HUDEP-2 (cell line): ENCODE measurements at regions not wholly inside any gene's neighbourhood (a gene's known extent, or its start where the extent isn't known, plus 50 kb on each side); places are given as distances from the start of the nearest gene placed in this dataset.
A peak's percentile ranks its signal among the peaks of the same experiment; 100 is the strongest.

Experiments
- DNase-seq, 76 experiments: peaks; one replicate each; lab custom pipeline; 2025; ENCODE audit not compliant: unreplicated experiment in 76 of 76; lab: John Stamatoyannopoulos, UW

DNA sequence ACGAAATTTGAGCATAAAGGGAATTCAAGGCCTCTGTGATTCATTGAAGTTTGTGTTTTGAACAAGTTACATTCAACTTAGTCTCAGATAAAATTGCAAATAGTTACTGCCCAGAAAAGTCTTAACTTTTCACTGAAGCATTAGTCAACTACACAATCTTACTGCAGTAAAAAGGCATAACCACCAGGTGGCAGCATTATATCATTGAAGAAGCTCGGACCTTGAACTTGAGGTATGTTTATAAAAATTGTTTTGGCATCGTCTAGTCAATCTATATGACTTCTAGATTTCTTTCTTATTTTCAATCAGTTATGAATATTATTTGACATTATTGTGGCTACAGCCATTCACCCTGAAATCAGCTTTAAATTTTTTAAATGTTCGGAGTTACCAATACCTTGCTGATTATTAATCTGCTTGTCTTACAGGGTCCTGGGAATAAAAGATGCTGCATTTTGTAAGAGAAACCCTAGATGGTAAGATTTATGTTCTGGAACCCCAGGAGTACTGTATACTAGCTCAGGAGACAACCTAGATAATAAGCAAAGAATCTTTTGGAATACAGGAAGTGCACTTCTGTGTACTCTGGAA is 83.9 kb upstream of the GRAMD2B start:
- peak in 29 of 76 experiments; percentile 1 to 59 (median 18) for DNase-seq

DNA sequence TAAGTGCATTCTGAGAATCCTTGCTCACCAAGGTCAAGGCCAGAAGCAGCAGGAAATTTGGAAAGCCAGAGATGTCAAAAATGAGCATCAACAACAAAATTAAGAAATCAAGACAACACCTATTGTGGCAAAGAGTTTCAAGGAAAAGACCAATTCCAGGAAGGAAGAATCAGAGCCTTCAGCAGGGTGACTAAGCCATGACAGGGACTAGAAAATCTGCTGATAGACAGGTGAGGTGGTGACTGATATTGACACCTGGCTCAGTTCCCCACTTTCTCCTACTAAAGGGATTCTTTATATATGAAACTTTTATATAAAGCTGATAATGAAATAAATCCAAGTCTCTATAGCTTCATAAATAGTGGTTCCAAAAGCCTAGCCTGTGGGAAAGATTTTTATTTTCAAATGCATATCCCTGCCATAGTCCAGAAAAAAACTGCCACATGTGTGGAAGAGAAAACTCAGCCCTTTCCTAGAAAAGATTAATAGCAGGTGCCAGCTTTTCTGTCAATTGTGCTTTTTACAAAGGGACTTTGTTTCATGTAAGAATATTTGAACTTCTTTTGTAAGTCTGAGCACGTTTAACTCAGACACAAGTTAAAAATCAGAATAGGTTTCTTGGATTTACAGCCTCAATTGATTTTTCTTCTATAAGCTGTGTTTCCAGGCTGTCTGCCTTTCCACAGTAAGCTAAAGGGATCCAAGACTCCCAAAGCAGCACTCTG is 81.1 kb upstream of the GRAMD2B start:
- DNase-seq = no peak

GRCh38 chr5:126348855-126349635 is 74.2 kb upstream of the GRAMD2B start:
- no peak for DNase-seq

- no peak for DNase-seq
Observed at GRCh38 chr5:126351153-126351552, 72.1 kb upstream of the GRAMD2B start.

- peak in 7 of 76 experiments; percentile 3 to 24 (median 13) for DNase-seq
Observed at GRCh38 chr5:126354012-126354857, 69.0 kb upstream of the GRAMD2B start.

DNA sequence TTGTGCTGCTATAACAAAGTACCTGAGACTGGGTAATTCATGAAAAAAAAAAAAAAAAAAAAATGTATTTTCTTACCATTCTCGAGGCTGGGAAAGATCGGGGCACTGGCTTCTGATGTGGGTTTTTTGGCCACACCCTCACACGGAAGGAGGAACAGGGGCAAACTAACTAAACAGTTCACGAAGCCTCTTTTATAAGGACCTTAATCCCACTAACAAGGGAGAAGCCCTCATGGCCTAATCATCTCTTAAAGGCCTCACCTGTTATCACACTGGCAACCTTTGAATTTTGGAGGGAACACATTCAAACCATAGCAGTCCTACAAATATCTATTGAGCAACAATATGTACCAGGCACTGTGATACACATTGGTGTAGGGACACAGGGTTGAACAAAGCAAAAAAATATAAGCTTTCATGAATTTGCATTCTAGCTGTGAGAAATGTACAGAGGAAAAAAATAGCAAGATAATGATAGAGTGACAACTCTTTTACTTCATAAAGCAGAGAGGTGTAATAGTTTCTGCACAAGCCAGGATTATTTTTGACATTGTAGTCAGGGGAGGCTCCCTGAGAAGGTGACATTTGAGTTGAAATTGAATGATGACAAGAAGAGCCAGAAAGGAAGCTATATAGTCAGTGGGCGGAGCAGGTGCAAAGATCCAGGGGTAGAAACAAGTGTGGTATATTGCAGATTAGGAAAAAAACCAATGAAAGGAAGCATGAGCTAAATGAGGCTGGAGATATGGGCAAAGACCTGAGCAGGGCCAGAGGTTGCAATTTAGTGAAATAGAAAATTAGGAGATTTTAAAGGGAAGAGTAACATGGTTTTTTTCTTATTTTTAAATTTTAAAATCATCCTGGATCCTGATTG is 68.1 kb upstream of the GRAMD2B start:
- DNase-seq = no peak

GRCh38 chr5:126355940-126356339 is 67.3 kb upstream of the GRAMD2B start:
- no peak for DNase-seq

DNA sequence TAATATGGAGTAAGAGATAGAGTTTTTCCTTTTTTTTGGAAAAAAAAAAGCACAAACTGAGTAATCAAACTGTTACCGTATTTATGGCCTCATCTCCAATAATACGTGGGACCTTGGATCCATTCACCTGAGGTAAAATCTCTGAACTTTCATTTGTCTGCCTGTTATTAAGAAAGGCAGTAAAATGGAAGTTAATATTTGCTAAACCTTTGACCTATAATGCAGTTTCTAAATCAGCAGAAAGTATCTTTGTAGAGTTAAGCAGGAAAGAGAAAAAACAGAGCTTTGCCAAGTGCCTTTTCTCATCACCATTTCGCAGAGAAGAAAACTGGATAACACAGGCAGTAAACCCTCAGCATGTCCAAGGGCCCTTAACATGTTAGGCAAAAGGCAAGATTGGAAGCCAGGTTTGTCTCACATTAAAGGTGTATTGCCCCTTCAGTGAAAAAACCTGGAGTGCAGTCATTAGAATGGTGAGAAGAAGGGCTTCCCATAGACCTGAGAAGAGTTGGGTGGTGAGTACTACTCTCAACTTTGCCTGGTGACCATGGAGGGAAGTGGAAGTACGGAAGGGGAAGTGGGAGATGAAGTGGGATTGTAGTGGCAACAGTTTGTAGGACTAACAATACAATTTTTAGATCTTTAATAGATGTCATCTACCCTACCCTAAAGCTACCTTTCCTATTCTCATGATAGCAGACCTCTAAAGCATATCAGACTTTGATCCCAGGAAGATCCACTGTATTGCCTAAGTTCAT is 65.4 kb upstream of the GRAMD2B start:
- DNase-seq = no peak

DNA sequence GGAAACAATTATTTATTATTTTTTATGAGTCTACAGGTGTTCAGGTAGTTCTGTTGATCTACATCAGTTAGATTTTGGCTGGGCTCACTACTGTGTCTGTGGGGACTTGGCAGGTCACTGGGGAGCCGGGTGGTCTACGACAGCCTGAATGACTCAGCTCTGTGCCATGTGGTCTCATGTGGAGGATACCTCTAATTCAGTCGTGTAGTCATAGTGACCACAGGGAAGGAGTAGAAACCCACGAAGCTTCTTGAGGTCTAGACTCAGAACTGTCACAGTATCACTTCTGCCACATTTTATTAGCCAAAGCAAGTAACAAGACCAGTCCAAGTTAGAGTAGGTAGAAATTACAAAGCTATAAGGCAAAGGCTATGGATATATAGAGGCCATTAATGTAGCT is 64.7 kb upstream of the GRAMD2B start:
- DNase-seq = no peak

- DNase-seq = no peak
Observed at GRCh38 chr5:126359884-126360283, 63.3 kb upstream of the GRAMD2B start.

DNA sequence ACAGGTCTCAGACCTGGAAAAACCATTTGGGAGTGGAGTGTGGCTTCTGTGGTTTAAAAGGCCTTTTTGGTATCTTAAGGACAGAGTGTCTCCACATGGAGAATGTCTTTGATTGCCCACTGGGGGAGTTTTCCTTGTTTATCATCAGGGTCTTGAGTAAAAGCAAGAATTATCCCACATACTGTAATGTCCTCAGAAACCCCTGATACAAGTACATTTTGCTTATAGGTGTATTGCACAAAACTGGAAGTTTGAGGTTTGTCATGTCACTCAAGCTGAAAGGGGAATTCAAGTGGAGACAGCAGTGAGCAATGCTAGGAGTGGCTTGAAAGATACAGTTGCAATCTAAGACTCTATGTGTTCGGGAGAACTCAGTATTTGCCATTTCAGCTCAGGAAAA is 62.7 kb upstream of the GRAMD2B start:
- no peak for DNase-seq

GRCh38 chr5:126363658-126364057 is 59.6 kb upstream of the GRAMD2B start:
- DNase-seq = no peak

DNA sequence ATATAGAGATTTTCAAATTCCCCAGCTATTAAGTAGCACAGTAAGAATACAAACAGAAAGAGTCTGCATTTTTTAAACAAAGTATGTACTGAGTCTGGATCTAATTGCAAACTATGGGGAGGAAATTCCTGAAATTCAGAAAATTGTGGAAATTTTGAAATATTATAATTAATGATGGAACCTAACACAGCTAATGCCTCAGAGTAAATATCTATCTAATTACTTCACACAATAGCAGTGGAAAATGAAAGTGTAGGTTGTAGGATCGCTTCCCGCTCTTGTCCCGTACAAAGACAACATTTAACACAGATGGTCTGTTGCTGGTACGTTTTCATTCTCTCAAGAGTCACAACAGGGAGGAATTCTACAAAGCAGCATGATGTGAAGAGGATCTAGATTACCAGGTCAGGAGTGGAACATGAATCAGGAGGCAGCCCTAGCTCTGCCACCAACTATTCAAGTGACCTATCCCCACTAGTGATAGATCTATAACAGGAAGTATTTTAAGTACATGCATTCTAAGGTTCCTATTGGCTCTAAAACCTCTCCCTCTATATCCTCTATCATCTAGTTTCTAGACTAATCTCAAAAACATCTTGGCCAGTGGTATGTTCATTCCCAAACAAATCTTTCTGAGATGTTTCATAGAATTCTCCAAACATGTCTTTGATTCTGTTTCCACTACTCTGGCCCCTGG is 58.9 kb upstream of the GRAMD2B start:
- DNase-seq = no peak

DNA sequence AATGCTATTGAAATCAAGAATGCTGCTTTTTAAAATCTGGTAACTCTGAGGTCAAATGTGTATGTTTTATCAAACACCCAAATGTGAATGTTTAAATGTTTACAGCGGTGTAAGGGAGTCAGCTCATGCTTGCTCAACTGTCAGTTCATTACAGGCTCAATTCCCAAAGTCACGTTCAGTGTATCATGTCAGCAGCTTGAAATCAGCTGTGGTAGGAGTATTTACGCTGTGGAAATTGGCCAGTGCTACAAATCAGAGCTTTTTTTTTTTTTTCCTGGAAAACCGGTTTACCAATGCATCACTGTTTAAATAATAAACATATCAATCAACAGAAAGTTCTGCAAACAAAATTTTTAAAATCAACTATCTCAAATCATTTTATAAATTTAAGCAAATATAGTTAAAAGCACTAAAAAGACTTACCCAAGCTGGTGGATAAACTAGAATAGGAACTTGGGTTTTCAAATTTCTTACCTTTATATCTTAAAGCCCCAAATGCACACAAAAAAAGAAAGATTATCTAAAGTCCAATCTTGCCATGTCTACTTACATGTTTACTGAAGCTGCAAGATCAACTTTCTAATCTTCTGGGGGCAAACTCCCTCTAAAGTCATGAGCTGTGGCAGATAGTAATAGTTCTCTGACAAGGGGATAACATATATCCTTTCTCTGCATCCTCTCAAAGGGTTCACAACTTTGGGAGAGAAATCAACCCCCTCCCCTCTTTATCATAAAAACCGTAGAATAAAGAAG is 57.6 kb upstream of the GRAMD2B start:
- no peak for DNase-seq

DNA sequence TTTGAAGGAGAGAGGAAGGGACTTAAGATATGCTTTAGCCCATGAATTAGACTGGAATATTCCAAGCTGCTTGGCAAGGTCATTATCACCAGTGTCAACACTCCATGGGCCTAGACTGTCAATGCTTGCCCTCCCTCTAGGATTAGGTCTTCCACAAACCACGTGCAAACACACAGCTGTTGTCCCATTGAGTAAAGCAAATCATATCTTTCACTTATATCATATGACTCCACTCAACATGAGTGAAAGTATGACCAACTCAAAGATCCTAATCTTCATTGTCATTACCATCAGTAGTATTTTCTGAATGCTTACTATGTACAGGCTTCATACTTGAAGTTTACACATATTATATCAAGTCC is 57.0 kb upstream of the GRAMD2B start:
- DNase-seq = no peak

- DNase-seq = no peak
Observed at GRCh38 chr5:126368239-126368812, 54.9 kb upstream of the GRAMD2B start.

GRCh38 chr5:126369083-126369482 is 54.1 kb upstream of the GRAMD2B start:
- DNase-seq = no peak
